Muscle layer of colon (tissue), 2 donors: ENCODE measurements at regions not wholly inside any gene's neighbourhood (a gene's known extent, or its start where the extent isn't known, plus 50 kb on each side); places are given as distances from the start of the nearest gene placed in this dataset.

Experiments
- H3K27ac ChIP-seq: one replicate; pipeline ENCODE4 v1.7.0; 2013; ENCODE audit warnings: low read depth, mild to moderate bottlenecking, low read length, moderate library complexity
- H3K27me3 ChIP-seq, 2 donors: one replicate each; pipeline ENCODE4 v1.7.0; 2013; ENCODE audit warnings: low read length in 2 of 2, mild to moderate bottlenecking in 2 of 2; ENCODE audit not compliant: insufficient read depth in 2 of 2, control insufficient read depth in 1 of 2
- H3K36me3 ChIP-seq: one replicate; pipeline ENCODE4 v1.7.0; 2013; ENCODE audit warnings: mild to moderate bottlenecking, low read length; ENCODE audit not compliant: insufficient read depth
- H3K4me1 ChIP-seq: one replicate; pipeline ENCODE4 v1.7.0; 2013; ENCODE audit warnings: mild to moderate bottlenecking, low read length; ENCODE audit not compliant: insufficient read depth
- H3K4me3 ChIP-seq, 2 donors: one replicate each; pipeline ENCODE4 v1.7.0; 2013; ENCODE audit warnings: low read length in 2 of 2, low read depth in 1 of 2, mild to moderate bottlenecking in 1 of 2, moderate library complexity in 1 of 2
- H3K9ac ChIP-seq: one replicate; pipeline ENCODE4 v1.7.0; 2013; ENCODE audit warnings: low read length
- H3K9me3 ChIP-seq: one replicate; pipeline ENCODE4 v1.7.0; 2013; ENCODE audit warnings: mild to moderate bottlenecking, low read length
- donor health status: abdominal sarcoma.
- donor health status: Adenocarcinoma of cecum.

- Histone ChIP-seq H3K4me3 (no peak overlapping the region), H3K9me3 (no peaks in the 10 kb centered on the region), H3K36me3 (no peaks in the 10 kb centered on the region), H3K4me1 (no peaks in the 10 kb centered on the region), H3K27ac (no peak overlapping the region), H3K27me3 (no peaks in the 10 kb centered on the region), H3K9ac (no peak overlapping the region)
Measured at GRCh38 chr15:87267798-87268197, 988.7 kb downstream of the NTRK3 start.

DNA sequence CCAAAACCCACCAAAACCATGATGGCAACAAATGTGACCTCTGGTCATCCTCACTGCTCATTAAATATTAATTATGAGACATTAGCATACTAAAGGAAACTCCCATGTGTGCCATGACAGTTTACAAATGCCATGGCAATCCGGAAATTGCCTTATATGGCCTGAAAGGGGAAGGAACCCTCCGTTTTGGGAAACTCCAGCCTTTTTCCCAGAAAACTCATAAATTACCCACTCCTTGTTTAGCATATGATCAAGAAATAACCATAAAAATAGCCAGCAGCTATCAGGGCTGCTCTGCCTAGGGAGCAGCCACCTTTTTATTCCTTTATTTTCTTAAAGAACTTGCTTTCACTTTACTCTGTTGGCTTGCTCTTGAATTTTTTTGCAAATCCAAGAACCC is 992.7 kb downstream of the NTRK3 start:
- Histone ChIP-seq H3K4me1 (no peaks in the 10 kb centered on the region), H3K4me3 (no peak overlapping the region), H3K27me3 (no peaks in the 10 kb centered on the region), H3K36me3 (no peaks in the 10 kb centered on the region), H3K9ac (no peak overlapping the region), H3K9me3 (no peaks in the 10 kb centered on the region), H3K27ac (no peak overlapping the region)

DNA sequence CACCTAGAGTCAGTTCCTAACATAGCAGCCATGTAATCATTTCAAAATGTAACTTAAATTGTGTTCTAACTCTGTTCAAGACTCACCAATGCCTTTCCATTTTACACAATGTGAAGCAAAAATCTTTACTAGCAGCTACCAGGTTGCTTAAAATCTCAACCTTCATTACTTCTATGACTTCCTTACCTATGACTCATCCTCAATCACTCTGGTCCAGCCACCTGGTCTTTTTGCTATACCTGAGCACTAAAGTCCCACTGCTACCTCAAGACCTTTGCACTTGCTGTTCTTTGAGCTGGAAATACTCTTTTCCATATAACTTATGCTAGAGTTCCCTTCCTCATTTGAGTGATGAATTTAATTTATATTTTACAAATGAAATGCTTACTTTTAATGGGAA is 993.2 kb downstream of the NTRK3 start:
- no peaks in the 10 kb centered on the region for H3K36me3 ChIP-seq

DNA sequence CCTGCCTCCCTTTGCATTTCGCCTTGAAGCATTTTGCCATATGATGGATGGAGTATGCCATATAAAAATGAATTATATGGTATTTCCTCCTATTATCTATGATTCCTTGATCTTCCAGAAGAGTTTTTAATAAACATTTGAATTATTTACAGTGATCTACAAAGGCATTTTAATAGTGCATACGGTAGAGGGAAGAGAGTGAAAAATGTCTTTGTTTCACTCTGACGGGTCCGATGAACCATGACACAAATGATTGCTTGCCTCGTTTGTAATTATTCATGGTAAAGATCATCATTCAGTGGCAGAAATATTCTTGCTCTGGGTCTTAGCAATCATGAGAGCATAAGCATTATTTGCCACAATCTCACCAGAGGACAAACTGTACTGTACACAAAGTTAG is 1010.9 kb downstream of the NTRK3 start:
- Histone ChIP-seq H3K9me3 (no peaks in the 10 kb centered on the region), H3K27me3 (no peaks in the 10 kb centered on the region)

More for the DNA sequence above, 993.2 kb downstream of the NTRK3 start:
- Histone ChIP-seq H3K9ac (no peak overlapping the region), H3K4me1 (no peaks in the 10 kb centered on the region), H3K27ac (no peak overlapping the region), H3K9me3 (no peaks in the 10 kb centered on the region), H3K4me3 (no peak overlapping the region), H3K27me3 (no peaks in the 10 kb centered on the region)

GRCh38 chr15:87243474-87243873 is 1013.1 kb downstream of the NTRK3 start:
- Histone ChIP-seq H3K4me1 (no peaks in the 10 kb centered on the region), H3K27ac (no peak overlapping the region), H3K9ac (no peak overlapping the region), H3K9me3 (no peaks in the 10 kb centered on the region), H3K36me3 (no peaks in the 10 kb centered on the region), H3K27me3 (no peaks in the 10 kb centered on the region), H3K4me3 (no peak overlapping the region)

More for the DNA sequence above, 1010.9 kb downstream of the NTRK3 start:
- Histone ChIP-seq H3K4me3 (no peak overlapping the region), H3K36me3 (no peaks in the 10 kb centered on the region), H3K27ac (no peak overlapping the region), H3K9ac (no peak overlapping the region), H3K4me1 (no peaks in the 10 kb centered on the region)

DNA sequence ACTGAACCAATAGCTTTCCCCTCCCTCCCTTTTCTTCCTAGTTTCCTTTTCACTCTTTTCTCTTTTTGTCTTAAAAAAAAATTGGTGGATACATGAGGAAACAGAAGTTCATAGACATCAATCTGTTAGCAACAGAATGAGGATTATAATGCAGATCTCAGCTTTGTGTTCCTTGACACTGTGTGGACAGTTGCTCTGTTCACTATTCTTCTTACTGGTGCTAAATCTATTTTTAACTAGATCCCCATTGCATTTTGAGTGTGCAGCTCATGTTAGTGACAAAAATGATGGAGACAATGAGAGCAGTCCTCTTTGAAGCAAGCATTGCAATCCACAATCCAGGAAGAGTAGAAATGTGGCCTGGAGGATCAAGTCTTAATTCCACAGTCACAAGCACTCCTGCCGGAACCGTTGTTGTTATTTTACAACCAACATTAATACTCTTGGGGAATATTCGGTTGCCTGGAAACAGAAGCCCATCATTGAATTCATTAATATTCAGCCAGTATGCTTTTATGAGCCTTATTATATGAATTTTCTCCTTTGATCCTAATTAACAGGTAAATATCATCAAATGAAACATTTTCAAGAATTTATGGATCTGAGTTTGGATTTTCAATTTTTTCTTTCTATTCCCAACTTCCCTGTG is 1016.8 kb downstream of the NTRK3 start:
- Histone ChIP-seq H3K4me3 (no peak overlapping the region), H3K9me3 (no peaks in the 10 kb centered on the region), H3K36me3 (no peaks in the 10 kb centered on the region), H3K27ac (no peak overlapping the region), H3K4me1 (no peaks in the 10 kb centered on the region), H3K27me3 (no peaks in the 10 kb centered on the region), H3K9ac (no peak overlapping the region)

- no peaks in the 10 kb centered on the region for H3K4me1 ChIP-seq
- H3K4me3 ChIP-seq: no peak overlapping the region
- H3K9me3 ChIP-seq: no peaks in the 10 kb centered on the region
- no peaks in the 10 kb centered on the region for H3K36me3 ChIP-seq
- H3K9ac ChIP-seq: no peak overlapping the region
- no peaks in the 10 kb centered on the region for H3K27me3 ChIP-seq
- H3K27ac ChIP-seq: no peak overlapping the region
Measured at GRCh38 chr15:87238451-87239068, 1018.0 kb downstream of the NTRK3 start.

- Histone ChIP-seq H3K9ac (no peak overlapping the region), H3K9me3 (no peaks in the 10 kb centered on the region), H3K4me3 (no peak overlapping the region), H3K36me3 (no peaks in the 10 kb centered on the region), H3K27me3 (no peaks in the 10 kb centered on the region), H3K27ac (no peak overlapping the region), H3K4me1 (no peaks in the 10 kb centered on the region)
Measured at GRCh38 chr15:87228460-87228859, 1028.1 kb downstream of the NTRK3 start.

GRCh38 chr15:87227846-87228245 is 1028.7 kb downstream of the NTRK3 start:
- Histone ChIP-seq H3K9ac (no peak overlapping the region), H3K9me3 (no peaks in the 10 kb centered on the region), H3K27me3 (no peaks in the 10 kb centered on the region), H3K4me3 (no peak overlapping the region), H3K36me3 (no peaks in the 10 kb centered on the region), H3K4me1 (no peaks in the 10 kb centered on the region), H3K27ac (no peak overlapping the region)

- Histone ChIP-seq H3K4me3 (no peak overlapping the region), H3K9ac (no peak overlapping the region), H3K36me3 (no peaks in the 10 kb centered on the region), H3K27me3 (no peaks in the 10 kb centered on the region), H3K4me1 (no peaks in the 10 kb centered on the region), H3K9me3 (no peaks in the 10 kb centered on the region), H3K27ac (no peak overlapping the region)
Measured at GRCh38 chr15:87225436-87225835, 1031.1 kb downstream of the NTRK3 start.

DNA sequence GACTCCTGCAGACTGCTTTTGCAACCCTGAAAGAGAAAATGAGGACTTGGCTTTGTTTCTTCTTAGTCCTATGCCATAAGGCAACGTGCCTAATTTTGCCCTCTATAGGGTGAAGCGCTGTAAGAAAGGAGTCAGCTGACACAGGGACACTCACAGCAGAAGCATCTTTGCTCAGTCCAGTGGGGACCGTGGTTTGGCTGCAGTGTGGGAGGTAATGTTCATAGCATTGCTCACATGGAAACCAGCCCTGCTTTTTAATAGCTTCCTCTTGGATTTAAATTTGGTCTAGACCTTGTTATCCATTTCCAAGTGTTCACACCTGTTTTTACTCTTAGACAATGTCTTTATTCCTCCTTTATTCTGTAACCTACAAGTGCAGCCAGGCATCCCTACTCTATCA is 1032.1 kb downstream of the NTRK3 start:
- H3K27me3 ChIP-seq: no peaks in the 10 kb centered on the region
- no peak overlapping the region for H3K27ac ChIP-seq
- H3K9ac ChIP-seq: no peak overlapping the region

More for the DNA sequence above, 1032.1 kb downstream of the NTRK3 start:
- Histone ChIP-seq H3K4me1 (no peaks in the 10 kb centered on the region), H3K4me3 (no peak overlapping the region), H3K9me3 (no peaks in the 10 kb centered on the region), H3K36me3 (no peaks in the 10 kb centered on the region)
